C4-2B (cell line): ENCODE measurements at regions not wholly inside any gene's neighbourhood (a gene's known extent, or its start where the extent isn't known, plus 50 kb on each side); places are given as distances from the start of the nearest gene placed in this dataset.

ENCODE experiments used
- ZFX ChIP-seq: fragments of 450-650 bp; IDR thresholded peaks from 2 replicates; pipeline ENCODE4 v1.6.1; 2017
- TF ChIP-seq, protein P1 (sequence below): fragments of 450-650 bp; conservative IDR thresholded peaks from 2 replicates; pipeline ENCODE4 v1.5.1; 2017; ENCODE audit warnings: mild to moderate bottlenecking

DNA sequence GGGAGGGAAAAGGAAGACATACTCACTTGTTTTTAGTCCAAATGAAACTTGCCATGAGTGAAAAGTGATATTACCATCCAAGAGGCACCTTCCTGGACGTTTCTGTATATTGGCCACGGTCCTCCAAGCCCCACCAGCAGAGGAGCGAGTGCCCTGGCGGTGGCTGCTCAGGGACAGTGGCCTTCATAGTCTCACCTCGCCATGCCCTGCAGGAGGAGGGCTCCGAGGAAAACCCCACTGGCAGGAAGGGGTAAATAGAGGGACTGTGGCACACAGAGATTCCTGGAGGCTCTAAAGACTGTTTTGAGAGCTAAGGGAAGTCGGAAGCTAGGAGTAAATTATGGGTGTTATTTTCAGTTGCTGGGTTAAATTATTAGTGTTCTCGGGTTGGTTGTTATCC lies 98.4 kb upstream of the UBL3 start:
- TF ChIP-seq, protein P1, sequence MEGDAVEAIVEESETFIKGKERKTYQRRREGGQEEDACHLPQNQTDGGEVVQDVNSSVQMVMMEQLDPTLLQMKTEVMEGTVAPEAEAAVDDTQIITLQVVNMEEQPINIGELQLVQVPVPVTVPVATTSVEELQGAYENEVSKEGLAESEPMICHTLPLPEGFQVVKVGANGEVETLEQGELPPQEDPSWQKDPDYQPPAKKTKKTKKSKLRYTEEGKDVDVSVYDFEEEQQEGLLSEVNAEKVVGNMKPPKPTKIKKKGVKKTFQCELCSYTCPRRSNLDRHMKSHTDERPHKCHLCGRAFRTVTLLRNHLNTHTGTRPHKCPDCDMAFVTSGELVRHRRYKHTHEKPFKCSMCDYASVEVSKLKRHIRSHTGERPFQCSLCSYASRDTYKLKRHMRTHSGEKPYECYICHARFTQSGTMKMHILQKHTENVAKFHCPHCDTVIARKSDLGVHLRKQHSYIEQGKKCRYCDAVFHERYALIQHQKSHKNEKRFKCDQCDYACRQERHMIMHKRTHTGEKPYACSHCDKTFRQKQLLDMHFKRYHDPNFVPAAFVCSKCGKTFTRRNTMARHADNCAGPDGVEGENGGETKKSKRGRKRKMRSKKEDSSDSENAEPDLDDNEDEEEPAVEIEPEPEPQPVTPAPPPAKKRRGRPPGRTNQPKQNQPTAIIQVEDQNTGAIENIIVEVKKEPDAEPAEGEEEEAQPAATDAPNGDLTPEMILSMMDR: no peak
- TF ChIP-seq ZFX: no peak
